Right hindlimb (tissue), 1 donor: ENCODE measurements at regions not wholly inside any gene's neighbourhood (a gene's known extent, or its start where the extent isn't known, plus 50 kb on each side); places are given as distances from the start of the nearest gene placed in this dataset.

ENCODE experiments used
- DNase-seq: peaks from one replicate; pipeline ENCODE4 v3.0.0-alpha.2; 2018

DNA sequence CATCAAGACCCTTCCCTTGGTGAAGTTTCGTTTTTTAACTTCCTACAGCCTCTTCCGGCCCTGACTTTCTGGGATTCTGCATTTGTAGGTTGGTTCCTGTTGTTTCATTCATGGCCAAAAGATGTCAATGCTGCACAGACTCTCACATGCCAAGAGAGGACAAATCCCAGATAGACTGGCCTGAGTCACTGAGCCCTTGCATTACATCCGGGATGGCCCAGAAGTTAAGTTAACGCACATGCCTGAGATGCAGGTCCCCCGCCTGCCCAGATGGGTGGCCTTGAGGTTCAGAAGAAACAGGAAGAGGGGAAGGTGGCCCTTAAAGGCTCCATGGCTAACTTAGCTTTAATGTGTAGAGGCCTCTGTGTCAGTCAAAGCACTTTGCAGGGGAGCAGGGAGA lies 51.6 kb upstream of the SRGAP3 start:
- no peak for DNase-seq

- DNase-seq = no peak
Observed at GRCh38 chr3:9301798-9302197, 52.4 kb upstream of the SRGAP3 start.

- peak; percentile 91 for DNase-seq
Observed at GRCh38 chr3:9302425-9303181, 53.2 kb upstream of the SRGAP3 start.

GRCh38 chr3:9308298-9308990 lies 54.4 kb upstream of the THUMPD3 start:
- no peak for DNase-seq

- DNase-seq = no peak
Observed at GRCh38 chr3:9310043-9310442, 52.8 kb upstream of the THUMPD3 start.

GRCh38 chr3:9311228-9311627 lies 51.6 kb upstream of the THUMPD3 start:
- no peak for DNase-seq
